ENCODE measurements at regions not wholly inside any gene's neighbourhood (a gene's known extent, or its start where the extent isn't known, plus 50 kb on each side); places are given as distances from the start of the nearest gene placed in this dataset.

DNA sequence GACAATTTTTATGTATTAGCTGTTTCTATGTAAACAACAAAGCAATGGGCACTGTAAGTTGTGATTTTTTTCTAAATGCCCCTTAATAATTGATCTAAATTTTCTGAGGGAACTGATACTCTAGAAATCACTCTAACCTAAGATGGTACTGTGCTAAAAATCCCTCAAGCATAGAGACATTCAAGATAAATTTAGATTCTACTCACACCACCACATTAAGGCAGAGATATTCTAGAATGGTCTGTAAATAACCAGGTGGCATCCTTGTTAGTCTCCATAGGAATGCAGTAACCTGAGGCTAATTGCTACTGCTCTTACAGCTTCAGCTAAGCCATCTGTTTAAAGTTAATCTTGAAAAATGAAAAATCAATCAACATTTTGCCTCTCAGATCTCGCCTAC, 87.3 kb downstream of the SLC41A2 start:
- no peak for TF ChIP-seq CHD1 (IDR thresholded peaks at IDR 0.05; ENCODE audit: low read depth, low read length)
- TF ChIP-seq CTCF (IDR thresholded peaks at IDR 0.05; ENCODE audit: control extremely low read depth in 1 of 3, insufficient read depth in 1 of 3, low read depth in 1 of 3, low read length in 3 of 3): no peak
- TF ChIP-seq JUND (IDR thresholded peaks at IDR 0.05; ENCODE audit: low read length): no peak
- no peak for TF ChIP-seq GABPA (IDR thresholded peaks at IDR 0.05; ENCODE audit: borderline replicate concordance, insufficient read depth, low read length)
- TF ChIP-seq GTF2F1 (IDR thresholded peaks at IDR 0.05; ENCODE audit: borderline replicate concordance, low read depth, low read length): no peak
- no peak for TF ChIP-seq EZH2 (IDR thresholded peaks at IDR 0.05; ENCODE audit: low read depth, low read length, severe bottlenecking)
- no peak for TF ChIP-seq CREB1 (IDR thresholded peaks at IDR 0.05)

Measured in H1 (cell line).